ENCODE measurements at regions not wholly inside any gene's neighbourhood (a gene's known extent, or its start where the extent isn't known, plus 50 kb on each side); places are given as distances from the start of the nearest gene placed in this dataset.

DNA sequence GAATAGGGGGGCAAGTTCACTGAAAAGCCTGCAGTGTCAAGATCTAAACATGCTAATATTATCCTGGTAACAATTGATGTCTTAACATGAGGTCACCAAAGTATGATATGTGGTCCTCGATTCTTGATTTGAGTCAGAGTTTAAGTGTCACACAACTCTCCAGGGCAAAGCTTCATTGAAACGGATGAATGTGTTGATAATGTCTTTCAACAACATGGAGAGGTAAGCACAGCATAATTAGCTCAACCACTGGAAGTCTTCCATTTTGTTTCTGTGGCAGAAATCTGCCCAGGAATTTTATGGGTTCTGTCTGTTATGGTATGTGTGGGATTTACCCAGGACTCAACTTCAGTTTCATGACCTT is 591.5 kb downstream of the ZNF385D start:
- Mint-ChIP-seq H3K4me3 (no peak overlapping the region), H3K9me3 (peaks cover 2% of the 10 kb centered on the region), H3K27ac (no peak overlapping the region), H3K27me3 (ENCODE audit: insufficient read depth) (no peaks in the 10 kb centered on the region), H3K36me3 (ENCODE audit: low read depth) (no peaks in the 10 kb centered on the region), H3K4me1 (peaks cover 20% of the 10 kb centered on the region)
- WGBS, 2 experiments (ENCODE audit: insufficient coverage in 1 of 2, insufficient read length in 1 of 2), result 97 to 100% methylated on average over 1 to 2 of the region's 2 CpGs
- no peak for DNase-seq
- H3K9ac ChIP-seq (ENCODE audit: extremely low read depth, low read length, poor library complexity, severe bottlenecking), result no peak overlapping the region
- peaks cover 16% of the 10 kb centered on the region for H3K9me3 ChIP-seq (ENCODE audit: control insufficient read depth, low read length)
- no peak overlapping the region for H3K27ac ChIP-seq (ENCODE audit: low read depth, low read length)
- no peak overlapping the region for H3K4me3 ChIP-seq (ENCODE audit: low read length)
- no peaks in the 10 kb centered on the region for H3K36me3 ChIP-seq (ENCODE audit: control insufficient read depth, insufficient read depth, low read length)
- TF ChIP-seq, protein P1, sequence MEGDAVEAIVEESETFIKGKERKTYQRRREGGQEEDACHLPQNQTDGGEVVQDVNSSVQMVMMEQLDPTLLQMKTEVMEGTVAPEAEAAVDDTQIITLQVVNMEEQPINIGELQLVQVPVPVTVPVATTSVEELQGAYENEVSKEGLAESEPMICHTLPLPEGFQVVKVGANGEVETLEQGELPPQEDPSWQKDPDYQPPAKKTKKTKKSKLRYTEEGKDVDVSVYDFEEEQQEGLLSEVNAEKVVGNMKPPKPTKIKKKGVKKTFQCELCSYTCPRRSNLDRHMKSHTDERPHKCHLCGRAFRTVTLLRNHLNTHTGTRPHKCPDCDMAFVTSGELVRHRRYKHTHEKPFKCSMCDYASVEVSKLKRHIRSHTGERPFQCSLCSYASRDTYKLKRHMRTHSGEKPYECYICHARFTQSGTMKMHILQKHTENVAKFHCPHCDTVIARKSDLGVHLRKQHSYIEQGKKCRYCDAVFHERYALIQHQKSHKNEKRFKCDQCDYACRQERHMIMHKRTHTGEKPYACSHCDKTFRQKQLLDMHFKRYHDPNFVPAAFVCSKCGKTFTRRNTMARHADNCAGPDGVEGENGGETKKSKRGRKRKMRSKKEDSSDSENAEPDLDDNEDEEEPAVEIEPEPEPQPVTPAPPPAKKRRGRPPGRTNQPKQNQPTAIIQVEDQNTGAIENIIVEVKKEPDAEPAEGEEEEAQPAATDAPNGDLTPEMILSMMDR (conservative IDR thresholded peaks at IDR 0.05), result no peak
- H3K27me3 ChIP-seq (ENCODE audit: control insufficient read depth, insufficient read depth, low read length, poor library complexity, severe bottlenecking), result no peaks in the 10 kb centered on the region
- H3K4me1 ChIP-seq (ENCODE audit: control insufficient read depth, insufficient read depth, low read length), result no peaks in the 10 kb centered on the region

DNA sequence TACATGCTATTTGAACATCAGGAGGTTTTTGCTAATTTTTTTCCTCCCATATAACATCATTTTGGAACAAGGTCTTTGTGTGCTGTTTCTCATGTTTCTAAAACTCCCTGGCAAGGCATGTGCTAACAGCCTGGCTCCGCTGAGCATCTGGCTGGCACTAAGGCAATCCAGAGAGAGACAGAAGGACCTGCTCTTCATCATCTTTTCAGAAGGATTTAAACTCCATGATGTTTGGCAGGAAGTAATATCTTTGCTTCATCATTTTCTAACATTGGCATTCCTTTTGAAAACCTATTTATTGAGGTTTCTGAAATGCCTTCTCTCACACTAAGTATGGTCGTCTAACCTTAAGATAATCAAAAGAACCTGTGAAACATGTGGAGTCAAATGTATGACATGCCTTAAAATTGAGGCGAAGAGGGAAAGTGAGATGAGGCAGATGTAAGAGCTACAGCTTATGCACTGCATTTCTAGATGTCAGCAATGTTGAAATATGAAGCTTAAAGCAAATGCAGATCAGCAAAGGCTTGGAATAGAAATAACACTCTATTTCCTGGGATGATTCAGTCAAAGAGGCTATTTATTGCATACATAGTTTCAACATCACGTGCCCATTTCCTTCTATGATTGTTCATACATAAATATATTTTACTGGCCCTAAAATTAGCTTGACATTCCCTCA is 592.0 kb downstream of the ZNF385D start:
- H3K27me3 Mint-ChIP-seq (ENCODE audit: insufficient read depth), result no peaks in the 10 kb centered on the region
- no peak overlapping the region for H3K27ac Mint-ChIP-seq
- no peaks in the 10 kb centered on the region for H3K27me3 ChIP-seq (ENCODE audit: control insufficient read depth, insufficient read depth, low read length, poor library complexity, severe bottlenecking)
- no peak for DNase-seq
- no peak overlapping the region for H3K27ac ChIP-seq (ENCODE audit: low read depth, low read length)
- peaks cover 20% of the 10 kb centered on the region for H3K4me1 Mint-ChIP-seq
- TF ChIP-seq, protein P1 (conservative IDR thresholded peaks at IDR 0.05), result no peak
- no peaks in the 10 kb centered on the region for H3K36me3 Mint-ChIP-seq (ENCODE audit: low read depth)
- peaks cover 18% of the 10 kb centered on the region for H3K9me3 ChIP-seq (ENCODE audit: control insufficient read depth, low read length)
- H3K4me3 Mint-ChIP-seq, result no peak overlapping the region
- H3K4me1 ChIP-seq (ENCODE audit: control insufficient read depth, insufficient read depth, low read length), result no peaks in the 10 kb centered on the region
- 91 to 93% methylated on average over 4 of the region's 4 CpGs for WGBS, 2 experiments (ENCODE audit: insufficient coverage in 1 of 2, insufficient read length in 1 of 2)
- H3K9ac ChIP-seq (ENCODE audit: extremely low read depth, low read length, poor library complexity, severe bottlenecking), result no peak overlapping the region
- no peaks in the 10 kb centered on the region for H3K36me3 ChIP-seq (ENCODE audit: control insufficient read depth, insufficient read depth, low read length)
- no peak overlapping the region for H3K4me3 ChIP-seq (ENCODE audit: low read length)
- H3K9me3 Mint-ChIP-seq, result peaks cover 2% of the 10 kb centered on the region

DNA sequence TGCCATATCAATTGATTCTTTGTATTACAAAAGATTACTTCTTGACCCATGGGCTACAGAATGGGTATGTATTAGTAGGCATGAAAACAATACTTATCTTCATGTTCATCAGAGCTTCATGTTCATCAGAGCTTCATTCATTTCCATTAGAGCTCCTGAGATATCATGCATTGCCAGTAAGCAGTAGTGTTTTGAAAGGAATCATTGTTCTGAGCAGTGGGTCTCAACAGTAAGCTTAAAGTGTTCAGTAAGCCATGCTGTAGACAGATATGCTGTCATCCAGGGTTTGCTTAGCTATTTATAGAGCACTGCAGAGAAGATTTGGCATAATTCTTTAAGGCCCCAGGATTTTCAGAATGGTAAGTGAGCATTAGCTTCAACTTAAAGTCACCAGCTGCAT is 596.1 kb downstream of the ZNF385D start:
- H3K27ac Mint-ChIP-seq, result no peak overlapping the region
- no peaks in the 10 kb centered on the region for H3K36me3 ChIP-seq (ENCODE audit: control insufficient read depth, insufficient read depth, low read length)
- H3K4me1 Mint-ChIP-seq, result peaks cover 15% of the 10 kb centered on the region
- TF ChIP-seq, protein P1 (conservative IDR thresholded peaks at IDR 0.05), result no peak
- no peaks in the 10 kb centered on the region for H3K27me3 Mint-ChIP-seq (ENCODE audit: insufficient read depth)
- peaks cover 2% of the 10 kb centered on the region for H3K36me3 Mint-ChIP-seq (ENCODE audit: low read depth)
- no peak overlapping the region for H3K9ac ChIP-seq (ENCODE audit: extremely low read depth, low read length, poor library complexity, severe bottlenecking)
- H3K27me3 ChIP-seq (ENCODE audit: control insufficient read depth, insufficient read depth, low read length, poor library complexity, severe bottlenecking), result no peaks in the 10 kb centered on the region
- no peak for DNase-seq
- no peak overlapping the region for H3K27ac ChIP-seq (ENCODE audit: low read depth, low read length)
- H3K4me1 ChIP-seq (ENCODE audit: control insufficient read depth, insufficient read depth, low read length), result no peaks in the 10 kb centered on the region
- H3K4me3 ChIP-seq (ENCODE audit: low read length), result peak overlapping the region; percentile 41
- peaks cover 2% of the 10 kb centered on the region for H3K9me3 Mint-ChIP-seq
- peaks cover 18% of the 10 kb centered on the region for H3K9me3 ChIP-seq (ENCODE audit: control insufficient read depth, low read length)
- H3K4me3 Mint-ChIP-seq, result no peak overlapping the region

Measured in endodermal cell (in vitro differentiated cells).